ENCODE measurements at regions not wholly inside any gene's neighbourhood (a gene's known extent, or its start where the extent isn't known, plus 50 kb on each side); places are given as distances from the start of the nearest gene placed in this dataset.

- TF ChIP-seq CTCF (IDR thresholded peaks at IDR 0.05 in 4 of 5, conservative IDR thresholded peaks at IDR 0.05 in 1 of 5) (no peak), POLR2A (IDR thresholded peaks at IDR 0.05) (no peak)
These were observed 120.0 kb upstream of the ZNF536 start for GRCh38 chr19:30252214-30252613.

Data from gastrocnemius medialis (tissue), 4 donors.